Right hindlimb (tissue), 1 donor: ENCODE measurements at regions not wholly inside any gene's neighbourhood (a gene's known extent, or its start where the extent isn't known, plus 50 kb on each side); places are given as distances from the start of the nearest gene placed in this dataset.

Experiments
- DNase-seq: peaks from one replicate; pipeline ENCODE4 v3.0.0-alpha.2; 2018

DNA sequence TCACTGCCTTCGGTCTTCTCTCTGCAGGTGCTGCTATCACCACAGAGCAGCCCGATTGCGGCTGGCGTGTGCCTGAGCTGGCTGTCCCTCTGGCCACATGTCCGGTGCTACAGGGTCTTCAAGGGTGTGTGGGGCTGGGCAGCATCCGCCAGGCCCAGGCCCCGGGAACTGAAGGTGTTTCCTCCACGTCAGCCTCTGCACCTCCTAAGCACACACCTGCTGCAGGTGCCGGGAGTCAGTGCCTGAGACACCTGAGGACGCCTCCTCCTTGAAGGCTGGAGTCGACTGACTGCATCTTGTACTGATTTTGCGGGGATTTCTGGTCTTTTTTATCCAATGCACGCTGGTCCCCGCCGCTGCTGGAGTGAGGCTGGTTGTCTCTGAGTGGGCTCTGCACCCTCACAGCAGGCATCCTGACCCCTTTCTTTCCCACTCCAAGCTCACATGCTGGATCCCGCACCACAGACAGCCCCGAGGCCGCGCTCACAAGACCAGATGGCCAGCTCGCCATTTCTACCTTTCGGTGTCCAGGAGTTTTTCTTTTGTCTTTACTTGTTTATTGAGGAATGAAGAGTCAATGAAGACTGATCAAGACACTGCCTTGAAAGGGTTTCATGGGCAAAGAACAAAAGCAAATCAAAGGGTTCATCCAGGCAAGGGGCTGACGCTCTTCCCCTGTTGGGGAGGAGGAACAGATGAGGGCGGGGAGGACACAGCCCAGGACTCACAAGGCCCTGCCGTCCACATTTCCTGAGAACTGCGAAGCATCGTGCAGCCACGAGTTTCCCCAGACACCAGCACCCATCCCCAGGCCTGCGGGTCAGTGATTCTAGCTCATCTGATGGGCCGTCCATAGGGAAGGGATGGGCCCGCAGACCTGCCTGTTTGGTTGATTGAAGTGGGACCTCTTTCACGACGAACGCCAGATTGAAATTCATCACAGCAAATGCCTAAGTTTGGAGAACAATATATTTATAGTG, 203.8 kb upstream of the SOX1 start:
- DNase-seq = no peak

DNA sequence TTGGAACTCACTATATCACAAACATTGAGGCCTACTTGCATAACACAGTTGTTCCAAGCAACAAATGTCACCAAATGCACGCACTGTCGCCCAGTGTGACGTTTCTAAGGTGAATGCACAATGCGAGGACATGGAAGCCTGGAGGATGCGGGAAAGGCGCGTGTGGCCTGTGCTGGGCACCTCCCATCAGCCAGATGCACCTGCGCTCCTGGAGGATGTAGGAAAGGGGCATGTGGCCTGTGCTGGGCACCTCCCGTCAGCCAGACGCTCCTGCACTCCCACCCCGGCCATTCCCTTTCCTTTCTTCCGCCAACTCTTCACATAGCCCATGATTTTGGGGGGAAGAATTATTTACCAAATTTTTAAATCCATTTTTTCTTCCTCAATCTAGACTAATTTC, 202.4 kb upstream of the SOX1 start:
- no peak for DNase-seq

DNA sequence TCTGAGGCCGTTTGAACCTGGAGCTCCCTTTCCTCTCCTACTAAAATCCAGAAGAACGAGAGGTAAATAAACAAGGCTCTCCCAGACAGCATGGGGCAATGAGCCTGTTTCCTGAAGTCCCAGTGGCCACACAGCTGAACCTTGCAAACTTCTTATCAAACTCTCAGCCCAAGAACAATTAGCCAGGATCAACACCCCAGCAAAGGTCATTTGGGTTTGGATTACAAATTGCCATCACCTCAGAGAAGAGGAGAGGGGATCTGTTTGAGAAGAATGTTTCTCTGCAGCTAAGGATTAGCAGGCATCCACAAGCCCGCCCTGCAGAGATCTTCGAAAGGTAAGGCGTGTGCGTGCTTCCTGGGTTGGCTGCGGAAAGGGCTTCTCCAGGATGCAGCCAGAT, 201.9 kb upstream of the SOX1 start:
- DNase-seq = no peak

DNA sequence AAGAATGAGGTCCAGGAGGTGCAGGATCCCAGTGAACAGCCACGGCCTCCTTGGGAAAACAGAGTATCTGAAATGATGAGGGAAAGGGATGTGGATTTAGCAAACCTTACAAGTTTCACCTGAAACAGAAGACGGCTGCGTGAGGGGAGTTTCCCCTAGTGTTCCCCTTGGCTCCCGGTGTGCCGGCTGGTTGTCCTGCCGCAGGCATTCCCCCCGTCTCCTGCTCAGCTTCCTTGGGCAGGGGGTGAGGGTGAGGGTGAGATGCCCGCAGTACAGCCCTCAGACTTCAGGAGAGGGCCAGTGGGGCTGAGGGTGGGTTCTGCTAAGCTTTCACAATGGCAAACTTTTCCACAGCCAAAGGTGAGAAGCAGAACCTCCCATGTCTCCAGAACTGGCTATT, 201.1 kb upstream of the SOX1 start:
- no peak for DNase-seq

DNA sequence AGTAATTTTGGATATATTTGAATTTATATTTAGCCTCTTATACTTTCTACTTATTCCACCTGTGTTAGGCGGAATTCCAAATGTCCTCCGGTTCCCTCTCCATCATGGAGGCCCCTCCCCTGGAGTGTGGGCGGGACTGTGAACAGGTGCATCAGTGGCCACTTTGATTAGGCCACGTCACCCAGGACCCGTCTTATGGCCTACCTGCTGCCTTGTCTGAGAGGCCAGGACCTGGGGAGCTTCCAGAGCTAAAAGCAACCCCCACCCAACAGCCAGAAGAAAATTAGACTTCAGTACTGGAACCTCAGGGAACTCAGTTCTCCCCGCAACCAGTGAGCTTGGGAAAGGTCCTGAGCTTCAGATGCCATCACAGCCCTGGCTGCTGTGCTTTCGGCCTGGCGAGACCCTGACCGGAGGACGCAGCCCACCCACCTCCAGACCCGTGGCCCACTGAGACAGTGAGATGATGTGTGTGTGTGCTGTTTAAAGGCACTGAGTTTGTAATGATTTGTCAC, 200.2 kb upstream of the SOX1 start:
- DNase-seq = no peak

DNA sequence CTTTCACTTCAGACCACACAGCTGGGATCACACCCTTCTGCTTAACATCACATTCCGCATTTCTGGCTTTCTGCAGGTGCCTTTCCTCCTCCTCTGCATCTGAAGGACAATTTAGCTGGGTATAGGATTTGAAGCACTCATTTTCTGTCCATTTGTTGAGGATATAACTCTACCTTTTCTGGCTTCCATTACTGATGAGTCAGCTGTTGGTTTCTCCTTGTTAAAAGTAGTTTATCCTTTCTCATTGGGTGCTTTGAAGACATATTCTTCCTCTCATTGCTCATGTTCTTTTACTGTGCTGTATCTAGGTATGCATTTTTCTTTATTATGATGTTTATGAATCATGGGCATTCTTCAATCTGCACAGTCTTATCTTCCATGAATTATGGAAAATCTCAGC, 199.3 kb upstream of the SOX1 start:
- no peak for DNase-seq

DNA sequence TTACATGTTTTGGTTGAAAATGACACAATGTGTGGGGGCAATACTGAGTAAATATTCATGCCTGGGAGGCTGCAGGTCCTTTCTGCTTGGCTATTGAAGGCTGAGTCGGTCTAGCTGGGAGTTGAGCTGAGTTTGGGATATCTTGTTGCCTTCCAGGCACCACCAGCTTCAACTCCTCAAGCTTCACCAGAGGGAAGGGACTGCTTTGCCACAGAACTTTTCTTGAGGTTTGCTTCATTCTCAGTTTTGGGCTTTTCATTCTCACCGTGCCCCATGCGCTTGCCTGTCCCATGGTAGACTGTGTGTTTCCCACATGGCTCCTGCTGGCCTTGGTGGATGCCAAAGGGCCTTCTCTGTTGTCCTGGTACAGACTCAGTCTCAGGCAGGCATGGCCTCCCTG, 198.2 kb upstream of the SOX1 start:
- no peak for DNase-seq

DNA sequence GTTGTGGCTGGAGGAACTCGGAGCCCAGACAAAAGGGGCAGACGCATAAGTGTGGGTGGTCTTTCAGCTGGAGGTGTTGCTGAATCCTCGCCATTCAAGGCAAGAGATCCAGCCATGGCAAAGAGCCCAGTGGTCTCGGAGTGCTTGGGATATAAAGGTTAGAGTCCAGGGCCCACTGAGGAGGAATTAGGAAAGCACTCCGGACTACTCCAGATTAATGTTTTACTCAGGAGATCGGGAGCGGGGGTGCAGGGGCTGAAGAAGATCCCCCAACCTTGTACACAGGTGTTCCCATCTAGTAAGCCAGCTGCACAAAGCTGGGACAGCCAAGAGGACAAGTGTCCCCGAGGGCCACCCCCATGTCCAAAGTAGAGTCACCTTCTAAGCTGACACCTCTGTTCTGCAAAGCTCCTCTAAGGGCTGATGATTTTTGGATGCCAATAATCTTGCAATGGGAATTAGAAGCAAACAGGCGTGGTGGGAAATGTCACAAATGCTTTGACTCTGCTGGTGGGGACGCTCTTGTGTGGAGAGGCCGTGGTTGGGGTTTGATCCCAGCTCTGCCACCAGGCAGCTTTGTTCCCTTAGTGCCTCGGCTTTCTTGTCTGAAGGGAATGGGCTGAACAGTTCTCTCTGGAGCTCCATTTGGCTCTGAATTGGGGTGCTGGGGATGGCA, 194.3 kb upstream of the SOX1 start:
- DNase-seq = no peak

DNA sequence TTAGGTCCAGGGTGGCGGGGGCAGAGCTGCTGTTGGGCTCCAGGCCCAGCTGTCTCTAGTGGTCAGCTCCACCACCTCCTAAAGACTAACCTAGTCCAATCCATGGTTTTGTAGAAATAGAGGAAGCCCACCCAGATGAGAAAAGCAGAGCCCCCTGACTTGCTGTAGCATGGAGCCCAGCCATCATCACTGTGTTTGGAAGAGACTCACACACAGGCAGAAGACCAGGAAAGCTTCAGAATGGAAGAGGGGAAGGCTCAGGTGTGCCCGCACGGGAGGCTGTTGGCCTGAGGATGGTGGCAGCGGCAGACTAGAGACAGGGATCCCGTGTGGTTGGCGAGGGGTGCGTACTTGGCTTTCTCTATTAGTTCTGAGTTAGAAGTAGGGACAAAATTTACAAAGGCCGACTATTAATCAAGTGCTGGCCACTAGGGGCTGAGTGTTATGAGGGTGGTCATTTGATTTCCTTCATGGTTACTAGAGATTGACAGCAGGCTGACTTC, 193.2 kb upstream of the SOX1 start:
- no peak for DNase-seq

DNA sequence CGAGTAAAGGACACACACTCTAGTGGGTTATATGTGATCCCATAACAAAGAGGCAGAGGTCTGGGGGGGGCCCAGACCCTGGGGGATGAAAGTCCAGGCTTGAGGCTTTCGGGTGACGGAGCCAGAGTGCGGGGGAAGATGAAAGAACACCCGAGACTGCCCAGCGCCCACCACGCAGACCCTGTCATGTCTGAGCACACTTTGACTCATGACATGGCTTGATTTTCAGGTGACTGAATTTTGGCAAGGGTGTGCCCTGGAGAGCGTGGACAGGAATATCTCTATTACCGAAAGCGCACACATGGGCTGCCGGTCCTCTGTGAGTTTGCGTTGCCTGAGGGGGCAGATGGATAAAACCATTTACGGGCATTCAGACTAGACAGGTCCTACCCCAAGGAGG, 192.0 kb upstream of the SOX1 start:
- DNase-seq = no peak

DNA sequence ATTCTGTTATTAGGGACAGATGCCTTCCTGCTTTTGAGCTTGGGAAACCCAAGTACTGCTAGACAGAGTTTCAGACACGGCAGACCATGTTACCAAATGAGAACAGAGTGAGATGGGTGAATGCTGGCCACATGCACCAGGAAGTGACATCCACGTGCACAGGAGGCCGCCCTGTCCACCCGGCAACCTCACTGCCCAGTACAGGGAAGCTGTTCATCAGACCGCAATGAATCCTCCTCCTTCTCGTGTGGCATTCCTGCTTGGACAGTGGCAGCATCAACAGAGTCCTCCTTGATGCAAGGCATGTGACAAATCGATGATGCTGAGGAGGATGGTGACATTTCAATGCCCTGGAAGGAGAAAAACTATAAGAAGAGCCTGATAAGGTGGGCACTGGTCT, 191.0 kb upstream of the SOX1 start:
- no peak for DNase-seq

DNA sequence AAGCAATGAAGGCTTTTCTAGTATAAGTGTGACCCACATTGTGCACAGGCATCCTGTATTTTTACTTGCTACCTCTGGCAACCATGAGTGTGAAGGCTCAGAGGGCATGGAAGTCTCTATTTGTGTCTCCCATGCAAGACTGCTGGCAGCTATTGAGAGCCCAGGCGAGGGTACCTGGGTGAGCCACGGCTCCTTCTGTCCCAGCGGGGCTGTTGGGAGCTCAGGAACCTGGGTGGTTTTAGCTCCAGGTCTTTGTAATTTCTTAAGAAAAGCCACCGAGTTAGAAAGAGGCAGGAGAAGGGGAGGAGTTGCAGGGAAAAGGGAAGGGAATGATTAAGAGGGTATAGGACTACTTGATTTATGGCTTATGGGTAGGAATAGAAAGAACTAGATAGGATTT, 190.4 kb upstream of the SOX1 start:
- no peak for DNase-seq

DNA sequence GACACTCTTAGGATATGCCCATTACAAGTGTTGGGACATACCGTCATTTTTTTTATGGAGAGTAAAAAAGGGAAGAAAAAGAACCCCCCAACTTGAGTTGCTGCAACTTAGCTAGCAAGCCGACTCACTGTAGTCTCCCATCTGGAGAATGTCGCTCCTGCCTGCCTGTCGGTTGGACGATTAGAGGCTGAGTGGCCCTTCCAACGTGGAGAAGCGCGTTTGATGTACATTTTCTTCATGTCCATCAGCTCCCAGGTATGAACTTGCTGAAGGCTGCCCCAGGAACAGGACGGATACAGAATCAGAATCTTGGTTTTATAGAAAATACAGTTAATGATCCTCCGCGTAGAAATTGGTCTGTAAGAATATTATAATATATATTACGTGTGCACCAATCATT, 189.0 kb upstream of the SOX1 start:
- no peak for DNase-seq

DNA sequence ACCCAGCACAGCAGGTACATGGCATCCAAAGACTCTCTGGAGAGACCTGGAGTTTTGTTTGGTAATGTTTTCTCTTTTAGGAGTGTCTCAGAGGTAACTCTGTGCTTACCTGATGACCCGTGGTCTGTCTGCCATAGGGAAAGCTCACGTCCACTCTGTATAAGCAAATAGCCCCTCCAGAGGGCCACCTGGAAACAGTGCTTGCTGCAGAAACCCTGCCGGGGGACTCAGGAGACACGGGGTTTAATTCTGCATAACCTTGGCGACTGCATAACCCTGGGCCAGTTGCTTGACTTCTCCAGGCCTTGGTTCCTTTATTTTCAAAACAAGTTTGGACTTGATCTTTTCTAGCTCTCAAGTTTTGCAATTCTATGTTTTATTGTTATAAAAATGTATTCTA, 187.2 kb upstream of the SOX1 start:
- no peak for DNase-seq

DNA sequence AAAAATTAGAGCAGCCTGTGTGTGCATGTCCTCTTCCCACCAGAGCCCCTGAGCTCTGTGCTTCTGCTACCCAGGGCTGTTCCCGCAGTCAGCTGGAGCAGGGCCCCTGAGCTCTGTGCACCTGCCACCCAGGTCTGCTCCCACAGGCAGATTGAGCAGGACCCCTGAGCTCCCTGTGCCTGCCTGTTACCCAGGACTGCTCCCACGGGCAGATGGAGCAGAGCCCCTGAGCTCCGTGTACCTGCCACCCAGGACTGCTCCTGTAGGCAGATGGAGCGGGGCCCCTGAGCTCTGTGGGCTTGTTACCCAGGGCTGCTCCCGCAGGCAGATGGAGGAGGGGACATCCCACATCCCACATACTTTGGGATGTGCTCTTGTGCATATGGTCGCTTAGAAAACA, 186.8 kb upstream of the SOX1 start:
- DNase-seq = no peak

DNA sequence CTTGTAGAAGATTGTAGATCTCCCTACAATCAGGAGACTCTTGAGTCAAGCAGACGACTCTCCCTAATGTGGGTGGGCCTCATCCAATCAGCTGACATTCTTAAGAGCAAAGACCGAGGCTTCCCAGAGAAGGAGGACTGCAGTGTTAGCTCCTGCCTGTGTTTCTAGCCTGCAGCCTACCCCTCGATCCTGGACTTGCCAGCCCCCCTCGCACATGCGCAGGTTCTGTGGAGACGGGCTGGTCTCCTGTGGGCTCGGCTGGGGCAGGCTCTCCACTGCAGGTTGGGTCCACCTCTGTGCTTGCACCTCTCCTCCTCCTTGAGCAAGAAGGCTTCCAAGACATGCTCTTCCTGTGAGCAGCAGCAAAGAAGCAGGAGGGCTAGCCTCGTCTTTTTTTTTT, 185.2 kb upstream of the SOX1 start:
- DNase-seq = no peak

DNA sequence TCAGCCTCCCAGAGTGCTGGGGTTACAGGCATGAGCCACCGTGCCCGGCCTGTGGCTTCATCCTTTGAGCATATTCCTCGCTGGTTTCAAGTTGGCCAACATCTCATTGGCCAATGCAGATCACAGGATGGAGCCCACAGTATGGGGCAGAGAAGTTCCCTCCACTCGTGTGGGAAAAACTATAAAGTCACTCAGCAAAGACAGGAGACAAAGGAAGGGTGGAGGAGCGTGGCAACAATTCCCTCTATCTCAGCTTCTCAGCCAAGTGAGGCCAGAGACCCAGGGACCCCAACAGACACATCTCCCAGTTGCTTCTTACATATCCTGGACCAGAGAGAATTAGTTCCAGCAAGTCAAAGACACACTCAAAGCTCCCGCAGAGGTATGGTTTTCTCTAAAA, 184.6 kb upstream of the SOX1 start:
- DNase-seq = no peak

DNA sequence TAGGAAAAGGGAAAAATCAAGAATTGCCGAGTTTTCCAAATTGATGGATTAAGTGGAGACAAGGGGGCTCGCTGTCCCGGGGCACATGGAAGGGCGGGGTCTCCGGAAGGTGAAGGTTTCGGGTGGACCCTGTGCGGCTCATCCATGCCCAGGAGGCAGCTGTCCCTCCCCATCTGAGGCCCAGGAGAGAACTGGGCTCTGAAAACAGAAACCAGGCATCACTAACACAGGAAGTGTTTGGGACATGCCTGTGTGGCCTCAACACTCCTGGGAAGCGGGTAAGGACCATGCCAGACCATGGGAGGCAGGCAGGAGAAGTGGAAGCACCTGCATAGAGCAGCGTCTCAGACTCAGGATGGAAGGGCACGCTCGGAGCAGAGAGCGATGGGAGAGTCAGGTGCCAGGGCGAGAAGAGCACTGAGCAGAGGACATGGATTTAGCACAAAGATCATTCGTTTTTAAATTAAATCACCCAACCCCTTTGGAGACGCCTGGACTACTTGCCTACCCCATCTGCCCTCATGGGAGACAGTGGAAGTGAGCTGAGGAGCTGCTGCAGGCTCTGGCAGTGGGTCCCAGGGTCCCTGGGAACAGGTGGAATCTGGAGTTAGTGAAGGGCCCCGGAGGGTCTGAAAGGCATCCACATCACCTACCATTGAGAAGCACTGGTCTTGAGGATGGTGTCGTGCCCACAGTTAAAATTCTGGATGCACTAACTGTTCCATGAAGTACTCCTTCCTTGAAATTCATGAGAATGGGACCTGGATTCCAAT, 183.2 kb upstream of the SOX1 start:
- DNase-seq = no peak

DNA sequence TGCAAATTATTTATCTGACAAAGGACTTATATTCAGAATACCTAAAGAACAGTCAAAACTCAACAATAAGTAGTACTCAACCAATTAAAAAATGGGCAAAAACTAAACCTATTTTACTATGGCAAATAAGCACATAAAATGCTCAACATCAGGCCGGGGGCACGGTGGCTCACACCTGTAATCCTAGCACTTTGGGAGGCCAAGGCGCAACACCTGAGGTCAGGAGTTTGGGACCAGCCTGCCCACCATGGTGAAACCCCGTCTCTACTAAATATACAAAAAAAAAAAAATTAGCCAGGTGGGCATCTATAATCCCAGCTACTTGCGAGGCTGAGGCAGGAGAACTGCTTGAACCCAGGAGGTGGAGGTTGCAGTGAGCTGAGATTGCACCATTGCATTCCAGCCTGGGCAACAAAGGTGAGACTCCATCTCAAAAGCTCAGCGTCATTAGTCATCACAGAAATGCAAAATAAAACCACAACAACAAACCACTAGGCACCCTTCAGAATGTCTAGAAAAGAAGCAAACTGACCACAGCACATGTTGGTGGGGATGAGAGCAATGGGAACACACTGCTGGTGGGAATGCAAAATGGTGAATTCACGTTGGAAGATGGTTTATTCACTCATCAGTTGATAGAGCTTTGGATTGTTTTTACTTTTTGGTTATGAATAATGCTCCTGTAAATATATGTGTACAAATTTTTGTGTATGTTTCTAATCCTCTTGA, 180.6 kb upstream of the SOX1 start:
- no peak for DNase-seq

DNA sequence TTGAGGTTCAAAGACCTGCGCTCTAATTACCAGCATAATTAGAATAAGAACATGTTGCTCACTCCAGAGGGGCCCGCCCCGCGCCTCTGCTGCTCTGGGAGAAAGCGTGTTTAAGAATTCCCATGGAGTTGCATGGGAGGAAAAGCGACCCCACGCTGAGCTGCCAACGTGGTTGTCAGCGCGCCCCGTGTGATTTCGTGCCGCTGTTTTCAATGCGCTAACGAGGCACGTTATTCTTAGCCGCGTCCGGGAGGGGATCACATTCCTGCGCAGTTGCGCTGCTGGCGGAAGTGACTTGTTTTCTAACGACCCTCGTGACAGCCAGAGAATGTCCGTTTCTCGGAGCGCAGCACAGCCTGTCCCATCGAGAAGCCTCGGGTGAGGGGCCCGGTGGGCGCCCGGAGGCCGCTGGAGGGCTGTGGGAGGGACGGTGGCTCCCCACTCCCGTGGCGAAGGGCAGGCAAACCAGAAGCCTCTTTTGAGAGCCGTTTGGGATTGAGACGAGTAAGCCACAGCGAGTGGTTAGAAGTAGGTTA, 173.8 kb upstream of the SOX1 start:
- DNase-seq = peak; percentile 75

DNA sequence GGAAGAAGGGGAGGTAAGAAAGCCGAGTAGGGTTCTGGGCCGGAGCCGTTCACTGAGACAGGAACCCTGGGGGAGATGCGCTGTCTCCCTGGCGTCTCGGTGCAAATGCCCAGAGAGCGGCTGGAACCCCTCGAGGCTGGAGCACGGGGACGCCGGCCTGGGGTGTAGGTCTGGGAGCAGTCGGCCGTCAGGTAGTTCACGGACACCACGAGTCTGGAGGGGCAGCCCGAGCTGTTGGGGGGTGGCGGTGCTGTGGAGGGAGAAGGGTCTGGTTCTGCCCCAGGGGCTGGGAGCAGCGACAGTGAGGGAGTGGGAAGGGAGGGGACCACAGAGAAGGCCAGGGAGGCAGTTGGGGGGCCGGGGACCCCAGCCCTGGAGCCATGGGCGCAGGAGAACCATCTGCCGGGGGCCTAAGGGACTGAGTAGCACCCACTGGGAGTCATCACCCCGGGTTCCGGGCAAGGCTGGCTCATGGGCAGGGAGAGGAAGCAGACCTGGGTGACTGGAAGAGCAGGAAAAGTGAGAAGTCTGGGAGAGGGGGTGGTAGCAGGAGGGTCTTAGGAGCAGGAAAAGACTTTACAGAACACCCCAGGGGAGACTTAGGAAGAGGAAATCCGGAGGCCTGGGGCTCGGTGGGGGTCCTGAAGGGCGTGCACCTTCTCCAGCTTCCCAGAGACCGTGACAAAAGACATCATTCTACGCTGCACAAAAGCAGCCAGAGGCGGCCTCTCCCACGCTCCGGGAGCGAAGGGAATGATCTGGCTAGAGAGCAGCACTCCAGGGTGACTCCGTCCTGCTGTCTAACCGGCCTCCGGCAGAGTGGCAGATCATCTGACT, 173.1 kb upstream of the SOX1 start:
- DNase-seq = no peak
